ENCODE measurements at regions not wholly inside any gene's neighbourhood (a gene's known extent, or its start where the extent isn't known, plus 50 kb on each side); places are given as distances from the start of the nearest gene placed in this dataset.

GRCh38 chr17:11005940-11006339, 168.1 kb upstream of the PIRT start:
- no peak overlapping the region for H3K27ac ChIP-seq (replicated peaks)
- H3K27me3 ChIP-seq (ENCODE audit: insufficient read depth, poor library complexity, severe bottlenecking) = no peaks in the 10 kb centered on the region
- TF ChIP-seq CTCF (IDR thresholded peaks at IDR 0.05; ENCODE audit: insufficient read depth, low read length) (no peak), REST (IDR thresholded peaks at IDR 0.05; ENCODE audit: insufficient replicate concordance, low read depth) (no peak), GABPA (IDR thresholded peaks at IDR 0.05; ENCODE audit: low read depth) (no peak), SPI1 (IDR thresholded peaks at IDR 0.05; ENCODE audit: borderline replicate concordance, low read depth) (no peak), POLR2AphosphoS5 (IDR thresholded peaks at IDR 0.05; ENCODE audit: low read depth) (no peak)
- no peak for DNase-seq (ENCODE audit: low read depth in 1 of 2, low spot score in 1 of 2)
- no peak overlapping the region for H3K4me3 ChIP-seq (replicated peaks; ENCODE audit: insufficient read depth, low read length)

- TF ChIP-seq SPI1 (IDR thresholded peaks at IDR 0.05; ENCODE audit: borderline replicate concordance, low read depth) = no peak
- no peak for TF ChIP-seq CTCF (IDR thresholded peaks at IDR 0.05; ENCODE audit: insufficient read depth, low read length)
- no peak for TF ChIP-seq REST (IDR thresholded peaks at IDR 0.05; ENCODE audit: insufficient replicate concordance, low read depth)
- TF ChIP-seq GABPA (IDR thresholded peaks at IDR 0.05; ENCODE audit: low read depth) = no peak
- Histone ChIP-seq H3K27ac (replicated peaks) (no peak overlapping the region), H3K27me3 (ENCODE audit: insufficient read depth, poor library complexity, severe bottlenecking) (no peaks in the 10 kb centered on the region), H3K4me3 (replicated peaks; ENCODE audit: insufficient read depth, low read length) (no peak overlapping the region)
- DNase-seq (ENCODE audit: low read depth in 1 of 2, low spot score in 1 of 2) = no peak
Observed at GRCh38 chr17:11002417-11002816, 164.5 kb upstream of the PIRT start.

- TF ChIP-seq GABPA (IDR thresholded peaks at IDR 0.05; ENCODE audit: low read depth) (no peak), CTCF (IDR thresholded peaks at IDR 0.05; ENCODE audit: insufficient read depth, low read length) (no peak), SPI1 (IDR thresholded peaks at IDR 0.05; ENCODE audit: borderline replicate concordance, low read depth) (no peak), POLR2AphosphoS5 (IDR thresholded peaks at IDR 0.05; ENCODE audit: low read depth) (no peak), REST (IDR thresholded peaks at IDR 0.05; ENCODE audit: insufficient replicate concordance, low read depth) (no peak)
- H3K27ac ChIP-seq (replicated peaks) = no peak overlapping the region
- H3K4me3 ChIP-seq (replicated peaks; ENCODE audit: insufficient read depth, low read length) = no peak overlapping the region
- no peaks in the 10 kb centered on the region for H3K27me3 ChIP-seq (ENCODE audit: insufficient read depth, poor library complexity, severe bottlenecking)
- no peak for DNase-seq (ENCODE audit: low read depth in 1 of 2, low spot score in 1 of 2)
Observed at GRCh38 chr17:11001651-11002050, 163.8 kb upstream of the PIRT start.

Data from HL-60 (cell line).